HCT116 (cell line): ENCODE measurements at regions not wholly inside any gene's neighbourhood (a gene's known extent, or its start where the extent isn't known, plus 50 kb on each side); places are given as distances from the start of the nearest gene placed in this dataset.

Source experiments
- ATAC-seq: fragments of 200-7000 bp; cut with Tn5 transposase; 2 replicates; pipeline ENCODE4 v1.9.1; 2020; ENCODE audit warnings: mild to moderate bottlenecking, moderate library complexity
- BruUV-seq: library from RNA; stranded (reverse); fragments of 400-500 nt; replicated peaks from 2 replicates; lab custom pipeline; 2021; lab: Mats Ljungman, UMichigan
- CTCF ChIA-PET: fragments of 300-600 bp; sonication (Branson Sonifier 250); formaldehyde crosslinking; loops from one replicate; lab custom pipeline; 2021; ENCODE audit warnings: antibody characterized with exemption; lab: Charles Lee
- POLR2A ChIA-PET: fragments of 300-600, 350-600 bp; sonication (Branson Sonifier 250); formaldehyde crosslinking; loops from one replicate; lab custom pipeline; 2021; ENCODE audit warnings: antibody characterized with exemption; lab: Charles Lee
- RAD21 ChIA-PET, 2 experiments: fragments of 300-600 bp; sonication (Branson Sonifier 250); formaldehyde crosslinking; loops; one replicate each; lab custom pipeline; 2023; ENCODE audit warnings: low total read pairs in 2 of 2; ENCODE audit not compliant: uncharacterized antibody in 2 of 2, unreplicated experiment in 2 of 2, low non-redundant PET in 1 of 2; lab: Charles Lee
- DNase-seq: peaks from one replicate; pipeline ENCODE4 v3.0.0-alpha.2; 2010; ENCODE audit warnings: low read depth, low spot score
- H2AFZ ChIP-seq: fragments of 200-600 bp; shearing (Covaris generic), sonication (generic); 2 replicates; pipeline ENCODE4 v1.6.1; 2017; ENCODE audit warnings: low read depth, mixed run types, mixed read lengths, antibody characterized with exemption, low read length; ENCODE audit not compliant: poor library complexity, severe bottlenecking
- H3K27ac ChIP-seq: 2 replicates; pipeline ENCODE4 v1.5.1; 2012; ENCODE audit warnings: low read depth, low read length
- H3K27me3 ChIP-seq: fragments of 200-600 bp; sonication (generic); 2 replicates; pipeline ENCODE4 v1.6.1; 2016; ENCODE audit warnings: mixed run types, low read length, mixed read lengths; ENCODE audit not compliant: insufficient read depth
- H3K36me3 ChIP-seq, 2 experiments: fragments of 200-500 bp in 1 of 2; fragments of 200-600 bp in 1 of 2; sonication (Bioruptor generic) in 1 of 2; sonication (generic) in 1 of 2; 2 replicates each; pipeline versions ENCODE4 v1.5.1 to v1.6.1; 2014 to 2016; ENCODE audit warnings: low read length in 2 of 2, inconsistent platforms in 1 of 2, mixed read lengths in 1 of 2, mixed run types in 1 of 2; ENCODE audit not compliant: insufficient read depth in 2 of 2, control insufficient read depth in 1 of 2
- H3K4me1 ChIP-seq, 2 experiments: fragments of 200-600 bp in 1 of 2; sonication (generic) in 1 of 2; 2 replicates each; pipeline versions ENCODE4 v1.5.1 to v1.6.1; 2012 to 2017; ENCODE audit warnings: low read length in 2 of 2, inconsistent platforms in 1 of 2, mild to moderate bottlenecking in 1 of 2, mixed read lengths in 1 of 2, mixed run types in 1 of 2, moderate library complexity in 1 of 2; ENCODE audit not compliant: insufficient read depth in 2 of 2, control insufficient read depth in 1 of 2
- H3K4me2 ChIP-seq: fragments of 200-600 bp; sonication (generic); 2 replicates; pipeline ENCODE4 v1.6.1; 2017; ENCODE audit warnings: mixed run types, low read length, mixed read lengths
- H3K4me3 ChIP-seq, 2 experiments: fragments of 200-600 bp in 1 of 2; sonication (generic) in 1 of 2; replicated peaks in 1 of 2; 2 replicates each; pipeline ENCODE4 v1.5.1; 2011 to 2016; ENCODE audit warnings: low read length in 2 of 2, control low read depth in 1 of 2, low read depth in 1 of 2, mild to moderate bottlenecking in 1 of 2, mixed read lengths in 1 of 2, mixed run types in 1 of 2
- H3K79me2 ChIP-seq: fragments of 200-600 bp; sonication (generic); 2 replicates; pipeline ENCODE4 v1.6.1; 2017; ENCODE audit warnings: mild to moderate bottlenecking, mixed run types, low read length, moderate library complexity, mixed read lengths; ENCODE audit not compliant: insufficient read depth
- H3K9ac ChIP-seq: fragments of 200-600 bp; sonication (generic); 2 replicates; pipeline ENCODE4 v1.6.1; 2016; ENCODE audit warnings: low read length, mixed read lengths
- H3K9me2 ChIP-seq: fragments of 200-600 bp; sonication (generic), shearing (Covaris generic); 2 replicates; pipeline ENCODE4 v1.6.1; 2017; ENCODE audit warnings: mixed run types, mild to moderate bottlenecking, moderate library complexity; ENCODE audit not compliant: insufficient read depth
- H3K9me3 ChIP-seq, 2 experiments: fragments of 200-500 bp in 1 of 2; fragments of 200-600 bp in 1 of 2; sonication (Bioruptor generic) in 1 of 2; sonication (generic) in 1 of 2; 2 replicates each; pipeline ENCODE4 v1.6.1; 2014 to 2017; ENCODE audit warnings: low read length in 2 of 2, mixed read lengths in 2 of 2, inconsistent platforms in 1 of 2, low read depth in 1 of 2, mild to moderate bottlenecking in 1 of 2, mixed run types in 1 of 2, moderate library complexity in 1 of 2; ENCODE audit not compliant: control insufficient read depth in 1 of 2, insufficient read depth in 1 of 2
- H4K20me1 ChIP-seq: fragments of 200-600 bp; sonication (generic), shearing (Covaris generic); 2 replicates; pipeline ENCODE4 v1.6.1; 2017; ENCODE audit warnings: mixed run types, mild to moderate bottlenecking, moderate library complexity; ENCODE audit not compliant: insufficient read depth
- EZH2phosphoT487 ChIP-seq: fragments of 200-600 bp; IDR thresholded peaks from 2 replicates; pipeline ENCODE4 v1.6.1; 2018; ENCODE audit warnings: antibody characterized with exemption, borderline replicate concordance
- POLR2A ChIP-seq: IDR thresholded peaks from 2 replicates; pipeline ENCODE4 v1.7.0; 2011; ENCODE audit warnings: borderline replicate concordance; ENCODE audit not compliant: insufficient read depth, insufficient read length; ENCODE audit errors: extremely low read depth
- SP1 ChIP-seq: IDR thresholded peaks from 2 replicates; pipeline ENCODE4 v1.6.1; 2012; ENCODE audit warnings: low read depth
- SRF ChIP-seq: IDR thresholded peaks from 2 replicates; pipeline ENCODE4 v1.6.1; 2012; ENCODE audit warnings: low read depth
- TCF7L2 ChIP-seq: IDR thresholded peaks from 2 replicates; pipeline ENCODE4 v1.7.0; 2011; ENCODE audit warnings: borderline replicate concordance, inconsistent platforms; ENCODE audit not compliant: insufficient read depth, insufficient read length; ENCODE audit errors: extremely low read depth
- YY1 ChIP-seq: IDR thresholded peaks from 2 replicates; pipeline ENCODE4 v1.6.1; 2011; ENCODE audit warnings: low read length, low read depth, moderate library complexity, mild to moderate bottlenecking; ENCODE audit not compliant: insufficient replicate concordance; ENCODE audit errors: extremely low read depth
- intact Hi-C: fragments of 100-400 bp; cut with micrococcal nuclease; formaldehyde crosslinking; loops from 2 replicates; pipeline ENCODE4 v1.10.0; 2022
- TF ChIP-seq, protein P1 (sequence below): IDR thresholded peaks from 2 replicates; pipeline ENCODE4 v1.6.1; 2012; ENCODE audit warnings: low read depth
- TF ChIP-seq, protein P2 (sequence below): IDR thresholded peaks from 2 replicates; pipeline ENCODE4 v1.6.1; 2012
- TF ChIP-seq, protein P3 (sequence below): IDR thresholded peaks from 2 replicates; pipeline ENCODE4 v1.6.1; 2012

DNA sequence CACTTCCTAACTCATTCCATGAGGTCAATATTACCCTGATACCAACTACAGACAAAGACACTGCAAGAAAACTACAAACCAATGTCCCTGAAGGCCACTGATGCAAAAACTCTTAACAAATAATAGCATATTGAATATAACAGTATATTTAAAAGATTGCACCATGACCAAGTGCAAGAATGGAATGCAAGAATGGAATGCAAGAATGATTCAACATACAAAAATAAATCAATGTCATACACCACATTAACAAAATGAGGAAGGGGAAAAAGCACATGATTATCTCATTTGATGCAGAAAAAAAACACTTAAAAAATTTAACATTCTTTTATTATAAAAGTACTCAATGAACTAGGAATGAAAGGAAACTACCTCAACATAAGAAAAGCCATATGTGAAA is 463.1 kb upstream of the NECTIN3 start:
- intact Hi-C loops, result no loop called here
- Histone ChIP-seq H4K20me1 (no peaks in the 10 kb centered on the region), H3K27ac (no peak overlapping the region), H3K9ac (no peak overlapping the region), H3K79me2 (no peaks in the 10 kb centered on the region), H3K27me3 (no peaks in the 10 kb centered on the region)
- DNase-seq, result no peak
- TF ChIP-seq SRF, result no peak
- TF ChIP-seq YY1, result no peak
- TF ChIP-seq, protein P1, sequence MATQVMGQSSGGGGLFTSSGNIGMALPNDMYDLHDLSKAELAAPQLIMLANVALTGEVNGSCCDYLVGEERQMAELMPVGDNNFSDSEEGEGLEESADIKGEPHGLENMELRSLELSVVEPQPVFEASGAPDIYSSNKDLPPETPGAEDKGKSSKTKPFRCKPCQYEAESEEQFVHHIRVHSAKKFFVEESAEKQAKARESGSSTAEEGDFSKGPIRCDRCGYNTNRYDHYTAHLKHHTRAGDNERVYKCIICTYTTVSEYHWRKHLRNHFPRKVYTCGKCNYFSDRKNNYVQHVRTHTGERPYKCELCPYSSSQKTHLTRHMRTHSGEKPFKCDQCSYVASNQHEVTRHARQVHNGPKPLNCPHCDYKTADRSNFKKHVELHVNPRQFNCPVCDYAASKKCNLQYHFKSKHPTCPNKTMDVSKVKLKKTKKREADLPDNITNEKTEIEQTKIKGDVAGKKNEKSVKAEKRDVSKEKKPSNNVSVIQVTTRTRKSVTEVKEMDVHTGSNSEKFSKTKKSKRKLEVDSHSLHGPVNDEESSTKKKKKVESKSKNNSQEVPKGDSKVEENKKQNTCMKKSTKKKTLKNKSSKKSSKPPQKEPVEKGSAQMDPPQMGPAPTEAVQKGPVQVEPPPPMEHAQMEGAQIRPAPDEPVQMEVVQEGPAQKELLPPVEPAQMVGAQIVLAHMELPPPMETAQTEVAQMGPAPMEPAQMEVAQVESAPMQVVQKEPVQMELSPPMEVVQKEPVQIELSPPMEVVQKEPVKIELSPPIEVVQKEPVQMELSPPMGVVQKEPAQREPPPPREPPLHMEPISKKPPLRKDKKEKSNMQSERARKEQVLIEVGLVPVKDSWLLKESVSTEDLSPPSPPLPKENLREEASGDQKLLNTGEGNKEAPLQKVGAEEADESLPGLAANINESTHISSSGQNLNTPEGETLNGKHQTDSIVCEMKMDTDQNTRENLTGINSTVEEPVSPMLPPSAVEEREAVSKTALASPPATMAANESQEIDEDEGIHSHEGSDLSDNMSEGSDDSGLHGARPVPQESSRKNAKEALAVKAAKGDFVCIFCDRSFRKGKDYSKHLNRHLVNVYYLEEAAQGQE, result no peak
- TF ChIP-seq, protein P2, sequence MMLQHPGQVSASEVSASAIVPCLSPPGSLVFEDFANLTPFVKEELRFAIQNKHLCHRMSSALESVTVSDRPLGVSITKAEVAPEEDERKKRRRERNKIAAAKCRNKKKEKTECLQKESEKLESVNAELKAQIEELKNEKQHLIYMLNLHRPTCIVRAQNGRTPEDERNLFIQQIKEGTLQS, result no peak
- TF ChIP-seq, protein P3, sequence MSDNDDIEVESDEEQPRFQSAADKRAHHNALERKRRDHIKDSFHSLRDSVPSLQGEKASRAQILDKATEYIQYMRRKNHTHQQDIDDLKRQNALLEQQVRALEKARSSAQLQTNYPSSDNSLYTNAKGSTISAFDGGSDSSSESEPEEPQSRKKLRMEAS, result no peak
- TF ChIP-seq EZH2phosphoT487, result no peak
- no peak for TF ChIP-seq POLR2A
- no peak for TF ChIP-seq SP1
- no peak for TF ChIP-seq TCF7L2
- TF ChIP-seq, all 23 proteins: peak for 0
- Histone ChIP-seq H3K36me3 (no peaks in the 10 kb centered on the region), H3K4me1 (no peaks in the 10 kb centered on the region), H2AFZ (no peak overlapping the region), H3K4me2 (no peak overlapping the region), H3K4me3 (no peak overlapping the region), H3K9me3 (no peaks in the 10 kb centered on the region), H3K9me2 (peaks cover 4% of the 10 kb centered on the region; the same call in 1 of the 2 replicates)
- CTCF ChIA-PET, result no interaction called here
- RAD21 ChIA-PET, result no interaction called here
- POLR2A ChIA-PET, result no interaction called here
- no peak for ATAC-seq
- no TSS peak for BruUV-seq
